IPS DF 19.7 (cell line): ENCODE measurements at regions not wholly inside any gene's neighbourhood (a gene's known extent, or its start where the extent isn't known, plus 50 kb on each side); places are given as distances from the start of the nearest gene placed in this dataset.

Experiments
- DNase-seq: peaks from one replicate; pipeline ENCODE4 v3.0.0-alpha.2; 2013; ENCODE audit warnings: low read depth, low spot score

DNA sequence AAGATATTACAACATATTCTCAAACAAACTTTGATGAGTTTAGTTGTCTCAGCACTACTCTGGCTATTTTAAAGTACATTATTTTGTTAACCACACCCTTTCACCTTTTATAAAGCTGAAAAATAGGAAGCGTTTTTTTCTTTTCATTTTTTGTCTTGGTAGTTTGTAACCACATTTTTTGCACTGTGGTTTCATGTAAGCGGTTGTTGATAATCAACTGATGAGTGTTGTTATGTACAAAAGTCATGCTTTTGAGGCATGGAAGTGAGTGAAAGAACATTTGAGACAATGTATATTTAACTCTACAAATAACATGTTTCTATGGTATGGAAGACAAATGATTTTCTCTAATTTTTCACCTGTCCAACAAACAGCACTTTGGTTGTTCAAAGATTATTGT is 52.1 kb upstream of the ATP2B1 start:
- no peak for DNase-seq
